ENCODE measurements at regions not wholly inside any gene's neighbourhood (a gene's known extent, or its start where the extent isn't known, plus 50 kb on each side); places are given as distances from the start of the nearest gene placed in this dataset.
A peak's percentile ranks its signal among the peaks of the same experiment; 100 is the strongest.

DNA sequence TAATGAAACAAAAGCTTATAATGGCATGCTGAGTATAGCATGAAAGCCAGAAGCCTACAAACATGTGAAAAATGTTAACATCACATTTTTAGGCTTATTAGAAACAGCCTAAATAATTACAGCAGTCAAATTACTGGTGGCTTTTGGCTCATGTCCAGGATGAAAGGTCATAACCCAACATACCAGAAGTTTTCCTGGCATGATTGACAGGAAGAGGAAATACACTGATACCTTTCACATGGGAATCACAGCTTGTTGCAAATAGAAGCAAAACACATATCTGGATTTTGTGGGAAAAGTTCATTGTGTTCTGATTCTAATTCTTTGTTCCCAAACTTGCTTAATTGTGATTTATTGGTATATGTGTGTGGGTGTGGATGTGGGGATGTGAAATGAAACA lies 393.5 kb upstream of the ARRDC4 start:
- DNase-seq, result peak; percentile 8
- no peak overlapping the region for H3K27ac ChIP-seq
- H3K27me3 ChIP-seq (replicated peaks), result no peaks in the 10 kb centered on the region
- no peaks in the 10 kb centered on the region for H3K36me3 ChIP-seq (replicated peaks)
- H3K4me3 ChIP-seq (ENCODE audit: low read depth, low read length), result no peak overlapping the region
- in situ Hi-C loops (cut with HindIII; ENCODE audit: low pct_ligation_motif_present, low sequenced_read_pairs), result no loop called here
- TF ChIP-seq CTCF (IDR thresholded peaks at IDR 0.05; ENCODE audit: low read depth, low read length, missing control alignments), result no peak

DNA sequence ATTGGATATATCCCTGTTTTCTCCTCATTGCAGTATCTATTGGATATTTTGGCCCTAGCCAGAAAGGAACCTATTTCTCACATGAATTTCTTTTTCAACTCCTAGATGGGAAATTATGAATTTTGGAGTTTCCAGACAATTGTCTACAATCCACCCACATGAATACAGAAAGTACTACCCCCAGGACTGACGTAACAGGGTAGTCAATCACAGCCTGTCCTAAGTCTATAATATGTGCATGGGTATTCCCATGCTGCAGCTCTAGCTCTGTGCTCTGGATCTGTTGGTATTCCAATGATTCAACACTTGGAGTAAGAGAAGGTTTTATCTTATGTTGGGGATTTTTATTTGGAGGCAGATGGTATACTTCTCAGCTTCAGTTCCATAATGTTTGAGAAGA lies 393.1 kb upstream of the ARRDC4 start:
- Histone ChIP-seq H3K4me3 (ENCODE audit: low read depth, low read length) (no peak overlapping the region), H3K36me3 (replicated peaks) (no peaks in the 10 kb centered on the region), H3K27ac (no peak overlapping the region), H3K27me3 (replicated peaks) (no peaks in the 10 kb centered on the region)
- in situ Hi-C loops (cut with HindIII; ENCODE audit: low pct_ligation_motif_present, low sequenced_read_pairs), result no loop called here
- DNase-seq, result no peak
- no peak for TF ChIP-seq CTCF (IDR thresholded peaks at IDR 0.05; ENCODE audit: low read depth, low read length, missing control alignments)

DNA sequence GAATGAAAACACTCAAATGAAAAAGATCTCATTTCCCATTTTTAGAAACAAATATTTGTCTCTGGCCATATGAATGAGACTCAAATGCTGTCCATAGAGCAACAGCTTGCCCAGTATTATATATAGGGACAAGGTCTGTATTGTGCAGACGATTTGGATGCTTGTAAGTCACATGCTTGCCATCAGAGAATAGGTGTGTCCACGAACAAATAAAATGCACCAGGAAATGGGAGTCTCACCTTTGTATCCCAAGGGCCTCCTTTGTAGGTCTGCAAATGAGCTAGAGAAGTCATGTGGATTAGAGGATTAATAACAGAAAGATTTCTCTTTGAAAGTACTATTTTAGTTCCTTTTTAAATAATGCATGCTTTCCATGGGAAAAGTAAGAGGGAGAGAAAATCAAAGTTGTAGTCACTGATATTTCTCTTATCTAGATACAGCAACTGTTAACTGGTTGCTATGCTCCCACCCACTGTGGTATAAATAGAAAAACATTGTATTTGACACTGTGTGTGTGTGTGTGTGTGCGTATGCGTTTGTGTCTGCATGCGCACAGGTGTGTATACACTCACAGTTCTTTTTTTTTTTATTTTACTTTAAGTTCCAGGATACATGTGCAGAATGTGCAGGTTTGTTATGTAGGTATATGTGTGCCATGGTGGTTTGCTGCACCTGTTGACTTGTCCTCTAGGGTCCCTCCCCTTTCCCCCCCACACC lies 383.4 kb upstream of the ARRDC4 start:
- Histone ChIP-seq H3K36me3 (replicated peaks) (no peaks in the 10 kb centered on the region), H3K4me3 (ENCODE audit: low read depth, low read length) (no peak overlapping the region), H3K27me3 (replicated peaks) (no peaks in the 10 kb centered on the region), H3K27ac (no peak overlapping the region)
- in situ Hi-C loops (cut with HindIII; ENCODE audit: low pct_ligation_motif_present, low sequenced_read_pairs), result no loop called here
- no peak for DNase-seq
- TF ChIP-seq CTCF (IDR thresholded peaks at IDR 0.05; ENCODE audit: low read depth, low read length, missing control alignments), result no peak

DNA sequence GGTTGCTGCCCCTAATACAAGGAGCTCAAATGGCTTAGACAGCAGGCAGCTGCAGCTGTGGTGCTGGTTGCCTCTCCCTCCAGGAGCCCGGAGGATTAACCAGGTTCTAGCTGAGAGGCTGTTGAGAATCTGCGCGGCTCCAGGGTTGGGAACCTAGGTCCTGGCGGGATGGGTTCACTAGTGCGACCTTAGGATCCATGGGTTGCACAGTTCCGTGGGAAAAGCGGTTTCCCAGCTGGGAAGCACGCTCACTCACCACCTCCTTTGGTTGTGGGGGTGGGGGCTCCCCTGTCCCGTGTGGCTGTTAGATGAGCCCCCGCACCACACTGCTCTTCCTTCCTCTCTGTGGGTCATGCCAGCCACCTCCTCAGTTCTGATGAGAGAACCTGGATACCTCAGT lies 375.1 kb upstream of the ARRDC4 start:
- TF ChIP-seq CTCF (IDR thresholded peaks at IDR 0.05; ENCODE audit: low read depth, low read length, missing control alignments), result no peak
- Histone ChIP-seq H3K4me3 (ENCODE audit: low read depth, low read length) (no peak overlapping the region), H3K27me3 (replicated peaks) (no peaks in the 10 kb centered on the region), H3K27ac (no peak overlapping the region), H3K36me3 (replicated peaks) (no peaks in the 10 kb centered on the region)
- in situ Hi-C loops (cut with HindIII; ENCODE audit: low pct_ligation_motif_present, low sequenced_read_pairs), result no loop called here
- no peak for DNase-seq

DNA sequence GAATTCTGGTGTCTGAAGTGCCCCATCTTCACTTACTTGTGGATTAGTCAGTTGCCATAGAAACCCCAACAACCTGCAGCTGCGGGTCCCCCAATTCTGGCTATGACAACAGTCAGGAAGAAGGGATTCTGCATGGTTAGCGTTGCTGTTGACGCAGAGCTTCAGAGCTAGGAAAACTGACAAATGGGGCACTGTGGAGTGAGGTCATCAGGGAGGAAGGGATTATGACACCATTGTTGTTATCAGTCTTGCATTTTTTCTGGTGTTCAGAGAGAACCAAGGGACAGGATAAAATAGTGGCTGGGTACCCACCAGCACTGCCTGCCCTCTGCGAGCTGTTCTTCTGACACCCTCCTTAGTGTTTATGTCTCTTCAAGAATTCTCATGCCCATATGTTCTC lies 367.7 kb upstream of the ARRDC4 start:
- Histone ChIP-seq H3K4me3 (ENCODE audit: low read depth, low read length) (no peak overlapping the region), H3K27ac (no peak overlapping the region), H3K36me3 (replicated peaks) (no peaks in the 10 kb centered on the region), H3K27me3 (replicated peaks) (no peaks in the 10 kb centered on the region)
- in situ Hi-C loops (cut with HindIII; ENCODE audit: low pct_ligation_motif_present, low sequenced_read_pairs), result no loop called here
- no peak for DNase-seq
- no peak for TF ChIP-seq CTCF (IDR thresholded peaks at IDR 0.05; ENCODE audit: low read depth, low read length, missing control alignments)

DNA sequence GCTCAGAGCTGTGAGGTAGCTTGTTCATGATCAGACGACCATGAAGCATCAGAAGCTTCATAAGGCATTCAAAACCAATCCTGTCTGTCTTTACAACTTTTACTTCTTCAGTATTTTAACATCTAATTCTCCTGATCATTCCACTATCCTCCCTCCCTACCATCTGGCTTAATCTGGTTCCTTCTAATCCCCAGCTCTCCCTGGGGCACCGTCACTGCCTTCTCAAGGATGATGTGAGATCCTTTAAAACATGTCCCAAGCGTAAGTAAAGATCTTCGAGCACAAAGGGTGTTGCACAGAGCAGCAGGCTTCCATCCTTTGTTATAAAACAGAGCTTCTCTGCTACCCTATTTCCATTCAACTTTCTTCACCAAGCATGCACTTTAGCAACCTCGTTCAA lies 362.7 kb upstream of the ARRDC4 start:
- no peaks in the 10 kb centered on the region for H3K36me3 ChIP-seq (replicated peaks)
- in situ Hi-C loops (cut with HindIII; ENCODE audit: low pct_ligation_motif_present, low sequenced_read_pairs), result no loop called here
- H3K4me3 ChIP-seq (ENCODE audit: low read depth, low read length), result no peak overlapping the region
- H3K27ac ChIP-seq, result no peak overlapping the region
- TF ChIP-seq CTCF (IDR thresholded peaks at IDR 0.05; ENCODE audit: low read depth, low read length, missing control alignments), result no peak
- H3K27me3 ChIP-seq (replicated peaks), result no peaks in the 10 kb centered on the region
- no peak for DNase-seq

Data from brain microvascular endothelial cell (primary cell).